Nucleus accumbens (tissue), 56 donors: ENCODE measurements at regions not wholly inside any gene's neighbourhood (a gene's known extent, or its start where the extent isn't known, plus 50 kb on each side); places are given as distances from the start of the nearest gene placed in this dataset.
"Not testable (repeated sequence)": the region's sequence is repeated elsewhere in the genome, so short reads cannot be mapped to it uniquely, and the experiment has no call there.

ENCODE experiments used
- DNase-seq, 56 donors: peaks; one replicate each; lab custom pipeline; 2025; lab: John Stamatoyannopoulos, UW

GRCh38 chr11:121877152-121877551 is 238.9 kb downstream of the BLID start:
- DNase-seq = no peak

GRCh38 chr11:121873766-121874165 is 242.2 kb downstream of the BLID start:
- DNase-seq = peak in 4 of 56 donors; percentile 16 to 28 (median 18)

- DNase-seq = no peak
Measured at GRCh38 chr11:121872356-121872755, 243.7 kb downstream of the BLID start.

- no peak for DNase-seq
Measured at GRCh38 chr11:121870206-121871045, 245.6 kb downstream of the BLID start.

GRCh38 chr11:121869478-121869877 is 246.5 kb downstream of the BLID start:
- DNase-seq = no peak

GRCh38 chr11:121866754-121867153 is 249.3 kb downstream of the BLID start:
- no peak for DNase-seq

GRCh38 chr11:121864660-121865059 is 251.4 kb downstream of the BLID start:
- peak in 1 of 56 donors; percentile 15 for DNase-seq

- no peak for DNase-seq
Measured at GRCh38 chr11:121863126-121863525, 252.9 kb downstream of the BLID start.

GRCh38 chr11:121855138-121855537 is 260.9 kb downstream of the BLID start:
- not testable (repeated sequence) for DNase-seq

GRCh38 chr11:121844016-121844415 is 272.0 kb downstream of the BLID start:
- DNase-seq = no peak

GRCh38 chr11:121842192-121842585 is 273.8 kb downstream of the BLID start:
- no peak for DNase-seq

- peak in 2 of 56 donors; percentile 5 to 37 for DNase-seq
Measured at GRCh38 chr11:121841487-121842191, 274.4 kb downstream of the BLID start.

GRCh38 chr11:121839781-121840180 is 276.2 kb downstream of the BLID start:
- DNase-seq = no peak

- DNase-seq = no peak
Measured at GRCh38 chr11:121838571-121838970, 277.4 kb downstream of the BLID start.

GRCh38 chr11:121833970-121834369 is 282.0 kb downstream of the BLID start:
- no peak for DNase-seq

- no peak for DNase-seq
Measured at GRCh38 chr11:121829159-121829643, 286.8 kb downstream of the BLID start.

- no peak for DNase-seq
Measured at GRCh38 chr11:121814962-121815361, 301.1 kb downstream of the BLID start.

GRCh38 chr11:121814296-121814695 is 301.7 kb downstream of the BLID start:
- no peak for DNase-seq

GRCh38 chr11:121810291-121810690 is 305.7 kb downstream of the BLID start:
- no peak for DNase-seq

- no peak for DNase-seq
Measured at GRCh38 chr11:121808096-121808495, 307.9 kb downstream of the BLID start.

GRCh38 chr11:121807051-121807450 is 309.0 kb downstream of the BLID start:
- no peak for DNase-seq

GRCh38 chr11:121802542-121802941 is 313.5 kb downstream of the BLID start:
- DNase-seq = no peak
